CD4-positive, alpha-beta T cell treated with Interleukin-12 subunit alpha and Interleukin-12 subunit beta, for 1 hour (primary cell): ENCODE measurements at regions not wholly inside any gene's neighbourhood (a gene's known extent, or its start where the extent isn't known, plus 50 kb on each side); places are given as distances from the start of the nearest gene placed in this dataset.

Experiments
- DNase-seq: peaks from one replicate; pipeline ENCODE4 v3.0.0-alpha.2; 2020

DNA sequence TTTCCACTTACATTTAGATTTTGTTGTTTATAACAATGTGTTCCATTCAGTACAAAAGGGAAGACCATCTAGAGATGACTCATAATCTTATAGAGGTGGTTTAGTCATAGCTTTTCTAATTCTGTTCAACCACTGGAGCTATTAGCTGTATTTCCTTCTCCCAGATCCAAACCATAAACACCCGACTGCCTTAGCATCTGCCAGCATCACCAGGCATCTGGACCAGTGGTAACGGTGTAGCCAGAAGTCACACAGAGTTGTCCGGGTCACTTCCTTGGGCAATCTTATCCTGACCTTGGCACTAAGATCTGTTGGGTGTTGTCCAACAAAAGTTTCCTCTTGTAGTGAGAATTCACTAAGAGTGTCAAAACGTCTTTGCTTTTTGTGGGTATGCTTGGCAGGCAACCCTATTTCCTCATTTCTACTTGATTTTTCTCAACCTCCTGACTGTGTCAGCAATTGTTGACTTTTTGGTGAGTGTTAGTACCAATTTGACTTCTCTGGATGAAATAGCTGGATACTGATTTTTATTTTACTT lies 372.1 kb upstream of the B3GALT2 start:
- DNase-seq = no peak

DNA sequence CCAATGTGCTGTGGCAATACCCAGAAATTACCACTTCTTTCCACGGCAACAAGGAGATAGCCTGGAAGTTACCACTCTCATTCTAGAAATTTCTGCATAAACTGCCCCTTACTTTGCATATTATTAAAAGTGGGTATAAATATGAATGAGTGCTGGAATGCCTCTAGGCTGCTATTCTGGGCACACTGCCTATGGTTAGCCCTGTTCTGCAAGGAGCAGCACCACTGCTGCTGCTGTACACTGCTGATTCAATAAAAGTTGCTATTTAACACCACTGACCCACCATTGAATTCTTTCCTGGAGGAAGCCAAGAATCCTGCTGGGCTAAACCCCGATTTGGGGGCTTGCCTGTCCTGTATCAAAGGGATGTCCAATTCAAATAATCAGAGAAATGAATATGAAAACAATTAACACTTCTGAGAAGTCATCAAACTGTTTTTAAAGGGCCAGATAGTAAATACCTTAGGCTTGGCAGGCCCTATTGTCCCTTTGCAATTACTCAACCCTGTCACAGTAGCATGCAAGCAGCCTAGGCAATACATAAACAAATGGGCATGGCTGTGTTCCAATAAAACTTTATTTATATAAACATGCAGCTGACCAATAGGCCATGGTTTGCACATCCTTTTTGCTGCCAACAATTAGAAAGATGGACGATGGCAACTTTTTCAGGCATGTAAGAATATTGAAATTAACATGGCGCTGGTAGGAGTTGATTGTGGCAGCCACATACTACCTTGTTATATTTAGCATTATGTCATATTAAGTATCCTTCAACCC lies 369.4 kb upstream of the B3GALT2 start:
- no peak for DNase-seq

DNA sequence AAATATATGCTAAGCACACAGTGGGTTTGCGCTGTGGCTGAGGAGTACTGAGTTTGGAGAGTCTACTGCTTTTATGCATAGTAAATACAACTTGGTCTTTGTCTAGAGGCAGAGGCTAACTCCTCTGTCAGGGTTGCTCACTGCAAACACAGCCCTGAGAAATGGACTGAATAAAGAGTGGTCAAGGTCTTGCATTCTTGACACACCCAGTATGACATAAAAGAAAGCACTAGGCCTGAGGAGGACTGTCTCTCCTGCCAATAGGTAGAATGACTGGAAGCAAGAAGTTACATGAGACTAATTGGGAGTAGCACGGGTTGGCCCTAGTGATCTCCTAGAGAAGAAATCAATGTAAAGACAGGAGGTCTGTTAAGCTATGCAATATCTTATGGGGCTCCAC lies 367.2 kb upstream of the B3GALT2 start:
- DNase-seq = no peak

DNA sequence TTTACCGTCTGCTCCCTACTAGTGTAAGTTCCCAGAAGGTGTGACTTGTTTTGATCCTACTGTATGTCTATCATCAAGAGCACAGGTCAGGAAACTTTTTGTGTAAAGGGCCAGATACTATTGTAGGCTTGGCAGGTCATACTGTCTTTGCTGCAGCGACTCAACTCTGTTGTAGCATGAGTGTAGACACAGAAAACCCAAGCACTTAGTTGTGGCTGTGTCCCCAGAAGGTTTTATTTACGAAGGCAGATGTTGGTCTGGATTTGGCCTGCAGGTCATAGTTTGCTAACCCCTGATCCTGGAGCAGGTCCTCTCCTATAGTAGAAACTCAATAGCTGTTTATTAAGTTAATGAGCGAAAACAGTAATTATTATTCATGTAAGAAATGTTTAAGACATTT lies 365.9 kb upstream of the B3GALT2 start:
- DNase-seq = no peak

DNA sequence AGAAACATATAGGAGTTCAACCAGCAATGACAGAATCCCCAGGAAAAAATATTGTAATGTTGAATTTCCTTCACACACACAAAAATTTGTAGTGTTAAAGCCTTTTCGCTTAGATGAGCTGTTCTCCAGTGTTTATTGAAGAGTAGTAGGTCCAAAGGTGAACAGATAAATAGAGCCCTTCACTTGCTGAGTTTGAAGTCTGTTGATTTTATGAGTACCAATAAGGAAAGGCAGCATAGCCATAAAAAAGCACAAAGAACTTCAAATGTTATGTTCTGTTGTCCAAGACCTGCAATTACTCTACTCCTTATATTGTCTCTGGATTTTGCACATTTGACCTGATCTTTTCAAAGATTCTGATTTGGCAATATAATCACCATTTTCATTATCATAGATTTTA lies 362.7 kb upstream of the B3GALT2 start:
- DNase-seq = no peak

DNA sequence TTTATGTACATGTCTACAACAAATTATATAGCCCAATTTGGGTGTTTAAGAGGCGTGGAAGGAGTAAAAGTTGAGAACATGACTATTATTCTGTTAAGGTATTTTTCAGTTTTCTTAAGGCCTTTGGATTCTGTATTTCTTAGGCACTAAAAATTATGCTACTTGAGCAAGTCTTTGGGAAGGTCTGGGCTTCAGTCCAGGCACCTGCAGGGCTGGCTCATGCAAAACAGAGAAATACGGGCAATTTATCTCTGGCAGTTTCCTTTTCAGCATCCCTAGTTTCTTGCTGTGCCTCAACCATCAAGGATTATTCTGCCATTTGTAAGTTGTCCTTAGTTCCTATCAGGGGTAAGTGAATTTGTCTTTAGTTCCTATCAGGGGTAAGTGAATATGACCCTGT lies 358.8 kb upstream of the B3GALT2 start:
- DNase-seq = no peak

DNA sequence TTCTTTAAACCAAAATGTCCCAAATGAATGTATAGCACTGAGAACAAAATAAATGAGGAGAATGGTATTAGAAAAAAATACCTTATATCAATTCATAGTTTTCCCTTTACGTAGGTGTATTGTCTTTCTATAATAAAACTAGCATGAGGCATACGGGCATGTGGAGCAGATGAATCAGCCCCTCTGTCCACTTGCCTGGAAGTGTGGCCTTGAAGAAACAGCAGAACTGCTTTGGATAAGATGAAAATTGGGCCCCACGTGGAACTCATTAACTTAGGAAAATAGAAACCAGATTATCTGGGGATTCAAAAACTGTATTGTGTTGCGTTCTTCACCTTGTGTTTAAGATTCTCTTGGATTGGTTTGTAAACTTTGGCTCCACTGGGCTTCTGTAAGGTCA lies 356.8 kb upstream of the B3GALT2 start:
- DNase-seq = no peak

DNA sequence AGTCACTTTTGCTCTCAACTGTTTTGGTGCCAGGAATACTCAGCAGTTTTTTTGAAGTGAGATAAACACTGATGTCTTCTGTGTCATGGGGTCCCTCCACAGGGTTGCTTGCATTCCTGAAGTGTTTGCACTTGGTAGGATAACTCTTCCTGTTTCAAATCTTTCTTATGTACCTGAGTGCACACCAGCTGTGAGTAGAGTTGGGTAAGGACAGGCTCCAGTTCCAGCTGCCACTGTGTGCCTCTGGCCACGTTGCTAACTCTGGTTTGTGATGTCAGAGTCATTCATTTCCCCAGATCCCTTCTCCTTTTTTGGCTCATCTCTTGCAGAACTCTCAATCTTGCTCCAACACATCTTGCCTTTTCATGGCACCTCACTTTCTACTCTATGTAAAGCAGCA lies 356.3 kb upstream of the B3GALT2 start:
- DNase-seq = no peak

- peak; percentile 51 for DNase-seq
Observed at GRCh38 chr1:193540511-193540910, 354.1 kb upstream of the B3GALT2 start.

GRCh38 chr1:193539731-193540459 lies 353.5 kb upstream of the B3GALT2 start:
- DNase-seq = peak; percentile 36

DNA sequence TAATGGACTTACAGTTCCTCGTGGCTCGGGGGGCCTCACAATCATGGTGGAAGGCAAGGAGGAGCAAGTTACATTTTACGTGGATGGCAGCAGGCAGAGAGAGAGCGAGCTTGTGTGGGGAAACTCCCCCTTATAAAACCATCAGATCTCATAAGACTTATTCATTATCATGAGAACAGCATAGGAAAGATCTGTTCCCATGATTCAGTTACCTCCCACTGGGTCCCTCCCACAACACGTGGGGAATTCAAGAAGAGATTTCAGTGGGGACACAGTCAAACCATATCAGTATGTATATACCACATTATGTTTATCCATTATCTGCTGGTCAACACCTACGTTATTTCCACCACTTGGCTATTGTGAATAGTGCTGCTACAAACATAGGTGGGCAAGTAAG lies 352.3 kb upstream of the B3GALT2 start:
- peak; percentile 42 for DNase-seq

DNA sequence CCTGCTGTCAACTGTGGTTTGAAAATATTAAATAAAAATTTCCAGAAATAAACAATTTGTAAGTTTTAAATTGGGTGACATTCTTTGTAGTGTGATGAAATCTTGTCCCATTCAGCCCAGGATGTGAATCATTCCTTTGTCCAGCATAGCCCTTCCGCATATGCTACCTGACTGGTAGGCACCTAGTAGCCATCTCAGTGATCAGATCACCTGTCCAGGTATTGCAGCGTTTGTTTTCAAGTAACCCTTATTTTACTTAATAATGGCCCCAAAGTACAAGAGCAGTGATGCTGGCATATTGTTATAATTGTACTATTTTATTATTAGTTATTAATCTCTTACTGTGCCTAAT lies 351.6 kb upstream of the B3GALT2 start:
- no peak for DNase-seq

GRCh38 chr1:193537266-193538002 lies 351.0 kb upstream of the B3GALT2 start:
- peak; percentile 70 for DNase-seq

- DNase-seq = no peak
Observed at GRCh38 chr1:193533853-193534252, 347.4 kb upstream of the B3GALT2 start.

- DNase-seq = no peak
Observed at GRCh38 chr1:193525917-193526710, 339.7 kb upstream of the B3GALT2 start.

GRCh38 chr1:193525411-193525810 lies 339.0 kb upstream of the B3GALT2 start:
- no peak for DNase-seq

DNA sequence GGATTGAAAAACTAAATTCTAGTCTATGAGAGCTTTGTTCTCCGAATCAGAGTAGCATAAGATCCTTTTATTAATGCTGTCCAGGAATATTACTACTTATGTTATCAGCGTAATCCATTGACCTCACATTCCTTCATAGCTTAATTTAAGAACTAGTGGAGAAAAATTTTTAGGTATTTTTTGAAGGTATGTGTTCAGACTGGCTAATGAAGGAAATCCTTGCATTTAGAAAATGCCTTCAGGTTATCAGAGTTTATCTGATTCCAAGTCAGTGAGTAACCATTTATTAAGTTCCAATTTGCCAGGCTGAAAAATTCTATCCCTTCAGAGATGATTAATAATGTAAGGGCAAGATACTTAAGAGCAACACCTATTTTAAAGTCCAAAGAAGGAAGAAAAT lies 338.2 kb upstream of the B3GALT2 start:
- no peak for DNase-seq

- DNase-seq = no peak
Observed at GRCh38 chr1:193524021-193524420, 337.6 kb upstream of the B3GALT2 start.

GRCh38 chr1:193520472-193520871 lies 334.1 kb upstream of the B3GALT2 start:
- DNase-seq = no peak

GRCh38 chr1:193519922-193520321 lies 333.5 kb upstream of the B3GALT2 start:
- DNase-seq = no peak

DNA sequence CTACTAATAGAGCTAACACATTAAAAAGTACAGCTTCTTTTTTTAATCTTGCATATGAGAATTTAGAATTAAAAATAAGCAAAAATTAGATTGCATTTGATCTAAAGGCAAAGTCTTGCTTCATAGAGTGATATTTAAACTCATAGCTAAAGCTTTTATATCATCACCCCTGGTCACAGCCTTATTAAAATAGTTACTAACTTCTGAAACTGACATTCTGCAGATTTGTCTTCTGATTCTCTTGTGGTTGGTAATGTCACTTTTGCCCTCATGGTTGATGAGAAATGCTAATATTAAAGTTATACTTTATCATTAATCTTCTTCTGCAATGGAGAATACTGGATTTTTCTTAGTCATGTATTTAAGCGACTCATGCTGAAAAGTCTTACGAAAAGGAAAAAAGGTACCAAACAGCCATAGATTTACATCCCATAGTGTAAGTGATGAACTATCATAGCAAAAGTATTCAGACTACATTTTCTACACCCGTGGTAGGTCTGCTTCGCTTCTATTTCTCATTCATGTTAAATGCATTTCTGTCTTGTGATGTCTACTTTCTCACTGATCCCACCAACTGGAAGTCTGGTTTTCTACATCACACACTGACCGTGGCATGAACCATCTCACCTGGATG lies 330.5 kb upstream of the B3GALT2 start:
- DNase-seq = no peak

- DNase-seq = no peak
Observed at GRCh38 chr1:193514397-193514796, 328.0 kb upstream of the B3GALT2 start.
